HUDEP-2 (cell line): ENCODE measurements at regions not wholly inside any gene's neighbourhood (a gene's known extent, or its start where the extent isn't known, plus 50 kb on each side); places are given as distances from the start of the nearest gene placed in this dataset.

Source experiments
- DNase-seq, 76 experiments: peaks; one replicate each; lab custom pipeline; 2025; ENCODE audit not compliant: unreplicated experiment in 76 of 76; lab: John Stamatoyannopoulos, UW

DNA sequence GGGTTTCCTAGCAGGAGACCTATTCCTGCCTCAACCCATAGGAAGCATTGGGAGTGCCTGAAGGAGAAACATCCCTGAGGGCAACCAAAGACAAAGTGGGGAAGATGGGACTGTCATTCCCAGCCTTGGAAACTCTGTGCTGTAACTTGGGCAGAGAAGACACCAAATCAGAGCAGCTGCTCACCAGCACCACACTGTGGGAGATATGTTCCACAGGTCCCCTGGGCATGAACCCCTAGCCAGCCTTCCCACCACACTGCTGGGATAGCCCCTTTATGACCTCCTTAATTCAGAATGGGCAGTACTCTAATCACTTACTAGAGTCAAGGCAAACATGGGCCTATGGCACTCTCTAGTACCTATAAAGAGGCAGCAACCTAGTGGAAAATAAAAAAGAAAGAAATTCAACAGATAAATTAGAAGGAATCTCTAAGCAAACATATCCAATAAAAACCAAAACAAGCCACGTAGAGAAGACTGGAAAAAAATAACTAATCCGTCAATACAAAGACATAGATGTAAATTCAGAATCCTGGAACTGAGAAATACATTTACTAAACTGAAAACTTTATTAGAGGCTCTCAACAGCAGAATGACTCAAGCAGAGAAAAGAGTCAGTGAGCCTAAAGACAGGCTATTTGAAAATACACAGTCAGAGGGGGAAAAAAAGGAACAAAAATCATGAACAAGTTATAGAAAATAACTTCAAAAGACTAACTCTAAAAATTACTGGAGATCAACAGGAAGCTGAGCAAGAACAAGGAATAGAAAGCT, 878.4 kb upstream of the FRG1 start:
- no peak for DNase-seq

DNA sequence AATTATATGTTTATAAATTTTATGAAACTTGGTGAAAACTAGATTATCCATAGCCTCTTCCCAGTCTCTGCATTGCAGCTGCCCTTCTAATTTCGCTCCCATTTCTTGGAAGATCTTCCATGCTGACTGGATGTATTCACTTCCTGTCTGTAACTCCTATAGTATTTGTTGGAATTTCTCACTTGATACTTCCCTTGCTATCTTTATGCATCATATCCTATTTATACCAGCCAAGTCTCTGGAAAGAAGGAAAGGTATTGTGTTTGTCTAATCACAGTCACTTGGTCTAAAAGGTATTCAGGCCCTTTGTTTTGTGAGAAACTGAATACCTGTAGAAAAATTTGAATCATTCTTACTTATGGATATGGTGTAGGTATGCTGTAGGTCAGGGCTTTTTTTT, 870.9 kb upstream of the FRG1 start:
- DNase-seq: no peak

DNA sequence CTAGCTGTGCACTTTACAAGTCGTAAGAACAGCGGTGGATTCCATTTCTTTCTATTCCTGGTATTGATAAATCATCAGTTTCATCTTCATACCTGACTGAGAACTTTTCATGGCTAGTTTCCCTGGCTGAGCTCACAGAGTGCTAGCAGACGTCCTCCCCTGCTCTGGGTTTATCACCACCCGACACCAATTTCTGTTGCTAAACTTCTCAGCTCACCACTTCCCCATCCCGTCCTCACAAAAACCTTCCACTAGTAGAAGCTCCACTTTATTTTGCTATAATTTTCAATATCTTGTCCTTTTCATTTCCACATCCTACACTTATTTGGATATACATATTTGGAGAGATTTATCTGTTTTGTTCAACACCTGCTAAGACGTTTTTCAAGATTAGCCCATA, 869.4 kb upstream of the FRG1 start:
- no peak for DNase-seq

DNA sequence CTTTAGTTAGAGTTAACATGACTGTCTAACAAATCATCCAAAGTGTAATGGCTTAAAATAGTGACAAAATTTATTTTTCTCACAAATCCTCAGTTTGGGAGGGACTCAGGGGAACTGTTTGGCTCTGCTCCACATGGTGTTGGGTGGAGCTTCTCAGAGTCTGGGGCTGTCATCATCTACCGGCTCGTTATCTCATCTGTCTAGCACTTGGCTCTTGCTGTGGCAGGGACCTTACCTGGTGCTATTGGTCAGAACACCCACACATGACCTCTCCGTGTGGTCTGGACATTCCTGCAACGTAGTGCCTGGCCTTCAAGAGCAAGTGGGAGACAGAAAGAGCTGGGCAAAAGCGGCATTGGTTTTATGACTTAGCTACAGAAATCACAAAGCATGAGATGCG, 866.9 kb upstream of the FRG1 start:
- DNase-seq: no peak

DNA sequence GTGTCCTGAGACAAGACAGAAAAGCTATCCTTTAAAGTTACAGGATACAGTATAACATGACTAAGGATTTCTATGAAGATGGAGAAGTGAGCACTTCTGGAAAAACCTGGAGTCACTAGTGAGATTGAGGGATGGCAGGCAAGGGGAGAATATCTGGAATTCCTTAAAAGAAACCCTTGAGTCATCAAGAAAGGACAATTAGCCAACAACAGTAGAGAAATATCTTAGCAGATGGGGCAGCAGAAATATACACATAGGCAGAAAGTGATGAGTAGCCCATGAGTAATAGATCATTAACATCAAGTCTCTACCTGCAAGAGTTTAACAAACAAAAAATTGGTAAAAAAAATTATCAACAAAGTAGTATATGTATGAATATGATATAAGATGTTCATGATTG, 858.8 kb upstream of the FRG1 start:
- no peak for DNase-seq

DNA sequence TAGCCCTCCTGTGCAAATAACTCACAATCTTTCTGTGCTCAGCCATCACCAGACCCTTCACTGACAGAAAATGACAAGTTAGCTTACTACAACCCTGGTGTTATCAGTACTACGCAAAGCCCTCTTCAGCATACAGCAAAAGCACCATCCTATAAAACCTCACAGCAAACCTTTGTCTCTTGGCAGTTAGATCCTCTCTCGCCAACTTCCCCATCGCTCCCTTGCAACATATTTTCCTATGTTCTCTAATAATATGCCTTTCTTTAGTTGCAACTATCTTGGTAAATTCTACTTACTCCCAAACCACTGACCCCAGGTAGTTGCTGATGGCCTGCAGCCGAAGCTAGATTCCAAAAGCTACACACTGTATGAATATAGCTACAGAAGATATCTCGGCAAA, 856.9 kb upstream of the FRG1 start:
- no peak for DNase-seq

DNA sequence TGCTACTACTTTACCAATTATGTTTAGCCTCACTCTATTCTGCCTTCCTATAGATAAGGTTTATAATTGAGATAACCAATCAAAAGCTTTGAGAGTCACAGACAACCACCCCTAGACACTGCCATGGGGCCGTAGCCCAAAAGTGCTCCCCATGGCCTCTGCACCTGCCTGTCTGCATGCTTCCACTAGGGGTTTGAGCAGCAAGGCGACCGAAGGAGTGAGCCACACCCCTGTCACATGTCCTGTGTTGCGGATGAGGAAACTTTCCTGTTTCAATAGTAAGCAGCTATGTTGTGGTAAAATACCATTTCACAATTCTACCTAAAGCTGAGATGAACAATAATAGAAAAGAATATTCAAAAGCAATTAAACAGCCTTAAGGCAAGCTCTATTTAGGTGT, 856.0 kb upstream of the FRG1 start:
- no peak for DNase-seq

DNA sequence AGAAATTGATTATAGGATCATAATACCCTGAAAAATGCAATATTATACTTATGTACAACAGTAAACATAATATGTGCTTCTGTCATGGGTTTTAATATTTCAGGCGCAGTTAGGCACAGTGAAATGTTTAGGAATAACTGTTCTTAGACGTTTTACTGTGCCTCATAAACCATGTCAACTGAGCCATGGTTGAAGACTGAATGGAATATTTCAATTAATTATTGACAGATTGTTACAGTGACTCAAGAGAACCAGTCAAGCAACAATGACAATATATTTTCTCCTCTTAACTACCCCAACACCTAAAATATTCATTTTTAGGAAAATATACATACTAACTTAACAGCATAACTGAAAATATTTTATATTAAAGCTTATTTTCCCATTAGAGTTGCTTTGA, 852.7 kb upstream of the FRG1 start:
- no peak for DNase-seq

DNA sequence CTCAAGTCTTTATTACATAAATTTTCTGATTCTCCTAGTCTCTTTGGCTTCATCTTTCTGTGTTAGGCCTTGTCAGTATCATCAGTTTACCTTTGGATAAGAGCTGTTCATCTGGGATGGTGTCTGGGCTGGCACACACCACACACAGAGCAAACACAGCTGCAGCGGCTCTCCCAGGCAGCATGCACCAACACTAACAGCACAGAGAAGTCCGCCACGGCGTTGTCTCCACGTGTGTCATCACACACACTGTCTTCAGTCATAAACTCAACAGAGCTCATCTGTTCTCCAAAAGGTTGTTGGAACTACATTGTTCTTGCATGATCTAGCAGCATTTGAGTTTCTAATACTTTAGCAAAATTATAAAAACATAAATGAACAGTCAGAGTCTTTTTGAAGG, 851.9 kb upstream of the FRG1 start:
- DNase-seq: no peak

DNA sequence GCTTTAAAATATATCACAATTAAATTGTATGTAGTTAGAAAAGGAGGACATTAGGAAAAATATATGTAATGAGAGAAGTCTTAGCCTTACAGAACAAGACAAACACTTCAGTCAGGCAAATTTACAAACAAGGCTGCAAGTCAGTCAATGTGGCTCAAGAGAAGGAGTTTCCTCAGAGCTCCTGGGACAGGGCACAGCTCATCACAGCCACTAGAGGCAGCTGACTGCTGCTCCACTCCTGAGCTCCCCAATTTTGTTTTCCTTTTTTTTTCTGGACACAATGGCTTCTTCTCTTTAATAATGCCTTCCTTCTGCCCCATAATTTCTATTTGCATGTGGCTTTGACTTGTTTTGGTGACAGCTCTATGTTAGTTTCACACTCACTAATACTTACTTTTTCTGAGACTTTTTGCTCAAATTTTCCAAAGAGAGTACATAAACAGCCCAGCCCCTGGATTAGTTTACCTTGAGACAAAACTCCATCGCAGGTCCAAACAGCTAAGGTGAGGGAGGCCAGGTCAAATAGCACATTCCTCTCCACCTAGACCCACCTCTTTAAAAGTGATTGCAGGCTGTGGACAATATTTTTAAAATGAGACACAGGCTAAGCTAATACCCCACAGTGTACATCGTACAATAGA, 850.4 kb upstream of the FRG1 start:
- no peak for DNase-seq

DNA sequence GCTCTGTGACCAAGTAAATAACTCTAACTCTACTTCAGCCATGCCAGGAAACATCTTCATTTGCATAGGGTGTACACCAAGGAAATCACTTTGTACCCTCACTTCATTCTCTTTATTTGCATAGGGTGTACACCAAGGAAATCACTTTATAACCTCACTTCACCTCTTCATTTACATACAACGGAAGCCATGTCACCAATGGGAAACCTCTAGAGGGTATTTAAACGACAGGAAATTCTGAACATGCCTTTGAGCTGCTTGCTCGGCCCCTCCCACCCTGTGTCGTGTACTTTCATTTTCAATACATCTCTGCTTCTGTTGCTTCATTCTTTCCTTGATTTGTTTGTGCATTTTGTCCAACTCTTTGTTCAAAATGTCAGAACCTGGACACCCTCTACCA, 848.1 kb upstream of the FRG1 start:
- no peak for DNase-seq

DNA sequence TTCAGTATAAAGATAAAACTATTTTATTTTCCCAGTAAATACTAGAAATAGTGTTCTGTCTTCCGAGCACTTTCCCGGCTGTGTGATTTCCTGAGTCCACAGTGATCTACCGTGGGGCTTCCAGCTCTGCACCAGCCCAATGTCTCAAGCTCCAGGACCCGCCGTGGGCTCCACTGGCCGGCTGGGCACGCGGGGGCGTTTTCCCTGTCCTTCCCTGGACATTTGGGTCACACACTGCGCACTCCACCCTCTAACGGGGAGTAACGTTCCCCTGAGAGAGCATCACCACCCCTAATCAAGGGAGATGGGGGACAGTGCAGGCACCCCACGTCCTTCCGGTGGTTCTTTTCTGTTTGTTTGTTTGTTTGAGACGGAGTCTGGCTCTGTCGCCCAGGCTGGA, 844.6 kb upstream of the FRG1 start:
- no peak for DNase-seq

DNA sequence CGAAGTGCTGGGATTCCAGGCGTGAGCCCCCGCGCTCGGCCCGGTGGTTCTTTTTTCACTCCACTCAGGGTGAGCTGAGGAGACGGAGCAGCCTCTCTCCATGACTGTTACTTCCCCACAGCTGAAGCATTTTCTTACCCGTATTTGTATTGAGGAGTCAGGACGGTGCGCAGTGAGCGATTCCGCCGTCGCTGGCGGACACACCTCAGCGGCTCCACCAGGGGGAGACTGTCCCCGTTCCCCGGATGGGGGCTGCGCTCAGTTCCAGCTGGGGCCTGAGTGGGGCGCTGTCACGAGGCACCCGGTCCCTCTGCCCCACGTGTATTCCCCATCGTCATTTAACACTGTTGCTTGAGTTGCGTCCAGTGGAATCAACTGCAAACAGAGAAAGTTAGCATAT, 844.0 kb upstream of the FRG1 start:
- DNase-seq: no peak

DNA sequence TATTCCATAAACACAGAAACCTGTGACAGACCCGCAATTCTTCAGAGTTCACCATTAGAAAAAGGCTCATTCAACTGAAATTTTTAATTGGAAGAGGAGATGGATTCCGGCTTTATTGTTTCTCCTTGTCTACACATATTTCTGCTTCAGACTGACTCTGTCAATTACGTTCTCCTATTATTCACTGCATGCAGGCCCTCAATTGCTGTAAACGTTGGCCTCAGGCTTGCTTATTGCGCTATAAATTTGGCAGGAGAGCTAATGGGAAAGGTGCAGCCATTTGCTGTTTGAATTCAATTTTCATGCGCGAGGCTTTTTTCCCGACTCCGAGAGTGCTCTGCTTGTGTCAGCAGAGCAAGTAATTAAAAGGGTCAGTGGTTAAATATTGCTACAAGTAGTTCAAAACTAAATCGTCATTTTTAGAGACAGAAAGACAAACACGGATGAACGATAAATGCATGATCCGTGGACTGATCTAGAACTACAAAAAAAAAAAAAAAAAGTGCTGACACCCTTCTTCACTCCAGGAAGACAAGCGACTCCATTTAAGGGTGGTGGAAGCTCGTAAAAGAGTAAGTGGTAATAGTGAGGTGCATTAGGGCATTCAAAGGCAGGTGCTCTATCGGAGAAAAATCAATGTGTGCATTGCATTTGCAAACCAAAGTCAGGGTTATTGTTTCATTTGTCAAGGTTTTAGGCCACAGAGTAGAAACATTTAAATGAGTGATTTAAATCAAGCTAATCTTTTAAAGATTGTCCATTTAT, 841.6 kb upstream of the FRG1 start:
- DNase-seq: no peak

DNA sequence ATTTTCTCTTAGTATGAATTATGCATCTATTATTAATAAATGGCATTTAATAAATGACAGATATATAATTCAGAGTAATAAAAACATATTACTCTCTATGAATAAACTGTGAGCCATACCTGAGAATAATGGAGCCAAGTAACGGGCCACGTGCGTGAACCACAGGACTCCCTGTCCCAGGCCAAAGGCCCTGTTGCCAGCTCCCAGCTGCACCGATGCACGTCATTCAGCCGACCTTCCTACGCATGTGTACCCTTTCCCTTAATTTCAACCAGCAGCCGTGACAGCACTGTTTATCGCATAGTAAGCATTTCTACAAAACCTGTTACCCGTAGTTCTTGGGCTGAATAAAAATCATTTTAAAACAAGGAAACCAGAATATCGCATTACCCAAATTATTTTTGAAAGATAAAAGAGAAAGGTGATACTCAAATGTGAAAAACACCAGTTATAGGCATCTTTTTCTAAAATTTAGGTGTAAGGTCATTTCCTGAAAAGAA, 827.2 kb upstream of the FRG1 start:
- no peak for DNase-seq

DNA sequence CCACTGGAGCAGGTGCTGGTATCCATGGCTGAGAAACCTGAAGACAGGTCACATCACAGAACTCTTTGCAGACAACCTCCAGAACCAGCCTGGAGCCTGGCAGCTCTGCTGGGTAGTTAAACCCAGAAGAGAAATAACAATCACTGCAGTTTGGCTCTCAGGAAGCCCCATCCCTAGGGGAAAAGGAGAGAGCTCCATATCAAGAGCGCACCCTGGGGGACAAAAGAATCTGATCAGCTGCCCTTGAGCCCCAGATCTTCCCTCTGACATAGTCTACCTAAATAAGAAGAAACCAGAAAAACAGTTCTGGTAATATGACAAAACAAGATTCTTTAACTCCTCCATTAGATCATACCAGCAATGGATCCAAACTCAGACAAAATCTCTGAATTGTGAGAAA, 823.2 kb upstream of the FRG1 start:
- no peak for DNase-seq

DNA sequence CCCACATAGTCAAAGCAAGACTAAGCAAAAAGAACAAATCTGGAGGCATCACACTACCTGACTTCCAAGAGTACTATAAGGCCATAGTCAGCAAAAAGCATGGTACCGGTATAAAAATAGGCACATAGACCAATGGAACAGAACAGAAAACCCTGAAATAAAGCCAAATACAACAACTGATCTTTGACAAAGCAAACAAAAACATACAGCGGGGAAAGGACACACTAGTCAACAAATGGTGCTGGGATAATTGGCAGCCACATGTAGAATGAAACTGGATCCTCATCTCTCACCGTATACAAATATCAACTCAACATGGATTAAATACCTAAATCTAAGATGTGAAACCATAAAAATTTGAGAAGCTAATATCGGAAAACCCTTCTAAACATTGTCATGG, 819.3 kb upstream of the FRG1 start:
- no peak for DNase-seq

DNA sequence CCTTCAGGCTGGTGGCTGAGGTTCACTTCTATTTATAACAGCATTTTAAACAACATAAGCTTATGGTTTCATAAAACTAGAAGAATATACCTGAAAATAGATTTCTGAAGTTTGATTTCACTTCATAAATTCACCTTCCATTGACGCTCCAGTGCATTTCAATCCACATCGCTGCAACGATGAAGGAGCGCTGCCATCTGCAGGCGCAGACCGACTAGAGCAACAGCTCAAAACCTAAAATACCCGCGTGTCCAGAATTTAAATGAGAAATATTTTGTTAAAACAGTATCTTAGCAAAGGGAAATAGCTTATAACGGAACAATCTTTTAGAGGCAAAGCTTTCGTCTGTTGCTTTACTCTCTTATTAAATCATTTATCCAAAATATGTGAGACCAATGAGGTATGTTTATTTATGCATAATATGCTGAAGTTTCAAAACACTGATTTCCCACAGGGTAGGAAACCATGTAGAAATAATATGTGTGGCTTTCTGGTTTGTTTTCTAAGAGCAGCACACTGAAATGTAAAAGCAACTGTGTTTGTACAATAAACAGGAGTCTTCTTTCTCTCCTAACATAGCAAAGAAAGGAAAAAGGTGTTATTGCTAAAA, 816.4 kb upstream of the FRG1 start:
- no peak for DNase-seq

DNA sequence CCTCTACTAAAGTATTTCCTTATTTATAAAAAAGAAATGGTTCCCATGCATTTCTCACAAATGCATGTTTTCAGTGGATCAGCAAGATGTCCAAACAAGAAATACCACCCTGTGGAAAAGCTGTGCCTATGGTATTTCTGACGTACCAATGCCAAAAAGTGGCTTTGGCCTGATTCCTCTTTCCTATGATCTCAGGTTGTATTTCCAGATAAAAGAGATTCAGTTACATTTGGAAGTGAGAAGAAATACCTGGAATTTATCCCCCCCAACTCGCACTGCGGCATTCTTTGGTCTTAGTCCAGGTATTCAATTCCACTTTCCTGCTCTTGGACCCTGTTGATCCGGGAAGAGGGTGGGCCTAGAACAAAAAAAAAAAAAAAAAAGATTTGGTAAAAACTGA, 815.9 kb upstream of the FRG1 start:
- no peak for DNase-seq

DNA sequence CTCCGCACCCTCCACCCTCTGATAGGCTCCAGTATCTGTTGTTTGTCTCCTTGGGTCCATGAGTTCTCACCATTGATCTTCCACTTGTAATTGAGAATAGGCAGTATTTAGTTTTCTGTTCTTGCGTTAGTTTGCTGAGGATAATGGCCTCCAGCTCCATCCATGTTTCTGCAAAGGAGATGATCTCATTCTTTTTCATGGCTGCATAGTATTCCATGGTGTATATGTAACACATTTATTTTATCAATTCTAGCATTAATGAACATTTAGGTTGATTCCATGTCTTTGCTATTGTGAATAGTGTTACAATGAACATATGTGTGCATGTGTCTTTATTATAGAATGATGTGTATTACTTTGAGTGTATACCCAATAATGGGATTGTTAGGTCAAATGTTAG, 814.6 kb upstream of the FRG1 start:
- DNase-seq: no peak

DNA sequence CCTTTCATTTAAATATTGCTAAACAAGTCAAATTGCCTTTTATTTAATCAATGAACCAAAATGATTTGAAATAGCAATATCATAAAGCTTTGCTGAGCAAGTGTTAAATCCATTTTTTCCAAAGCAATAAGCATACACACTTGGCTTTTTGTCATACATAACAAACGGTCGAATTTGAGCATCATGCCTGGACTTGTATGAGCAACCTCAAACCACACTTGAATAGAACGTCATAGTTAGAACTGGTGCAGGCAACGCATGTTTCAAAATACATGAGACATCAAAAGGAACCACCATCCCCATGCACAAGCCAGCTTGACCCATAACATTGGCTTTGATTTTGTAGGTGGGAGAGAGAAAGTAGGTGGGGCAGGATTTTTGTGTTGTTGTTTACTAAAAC, 812.3 kb upstream of the FRG1 start:
- no peak for DNase-seq
